ENCODE measurements at regions not wholly inside any gene's neighbourhood (a gene's known extent, or its start where the extent isn't known, plus 50 kb on each side); places are given as distances from the start of the nearest gene placed in this dataset.
"Not testable (repeated sequence)": the region's sequence is repeated elsewhere in the genome, so short reads cannot be mapped to it uniquely, and the experiment has no call there.

DNA sequence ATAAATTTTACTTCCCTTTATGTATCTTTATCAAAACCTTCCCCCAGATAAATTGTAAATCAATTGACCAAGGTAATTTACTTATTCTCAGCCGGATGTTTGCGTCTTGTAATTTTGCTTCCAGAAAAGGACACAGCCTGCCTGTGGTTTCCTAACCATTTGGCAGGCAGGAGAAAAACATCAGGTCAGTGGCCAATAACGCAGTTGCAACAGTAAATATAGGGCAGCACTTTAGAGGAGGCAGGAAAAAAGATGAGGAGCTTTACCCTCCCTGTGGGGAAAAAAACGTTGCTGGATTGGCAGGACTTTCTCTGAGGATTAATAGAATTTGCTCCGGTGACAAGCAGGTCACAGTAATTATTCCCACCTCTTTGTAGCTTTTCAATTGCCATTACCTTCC, 2618.1 kb downstream of the ARAP2 start:
- no peak for DNase-seq

DNA sequence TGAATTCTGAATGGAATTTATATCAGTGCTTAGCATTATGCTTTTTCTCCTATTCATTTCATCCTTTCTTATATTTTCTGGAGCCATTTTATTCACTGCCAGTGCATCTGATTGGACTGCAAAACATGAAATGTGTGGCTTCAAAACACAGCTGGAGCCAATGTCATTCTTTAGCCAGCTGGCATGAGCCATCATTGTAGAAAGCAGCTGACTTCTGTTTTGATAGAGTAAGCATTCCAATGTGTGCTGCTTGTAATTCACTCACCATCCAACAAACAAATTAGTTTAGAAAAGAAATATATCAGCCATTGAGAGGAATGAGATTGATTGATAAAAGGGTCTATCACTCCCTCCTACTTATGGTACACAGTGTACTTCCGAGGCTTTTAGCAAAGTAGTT, 2616.0 kb downstream of the ARAP2 start:
- no peak for DNase-seq

DNA sequence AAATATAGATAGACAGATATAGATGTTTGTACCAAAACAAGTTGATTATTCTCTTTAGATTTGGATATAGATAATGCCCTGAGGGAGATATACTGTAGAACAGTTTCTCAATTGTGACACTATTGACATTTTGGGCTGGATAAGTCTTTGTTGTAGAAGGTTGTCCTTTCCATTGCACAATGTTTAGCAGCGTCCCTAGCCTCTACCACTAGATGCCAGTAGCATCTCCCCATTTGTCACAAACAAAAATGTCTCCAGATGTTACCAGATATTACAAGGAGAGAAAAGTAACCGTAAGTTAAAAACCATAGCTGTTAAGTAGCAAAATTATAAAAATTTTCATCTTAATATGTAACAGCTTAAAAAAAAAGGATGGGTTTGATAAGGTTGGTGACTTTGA, 2595.3 kb downstream of the ARAP2 start:
- no peak for DNase-seq

DNA sequence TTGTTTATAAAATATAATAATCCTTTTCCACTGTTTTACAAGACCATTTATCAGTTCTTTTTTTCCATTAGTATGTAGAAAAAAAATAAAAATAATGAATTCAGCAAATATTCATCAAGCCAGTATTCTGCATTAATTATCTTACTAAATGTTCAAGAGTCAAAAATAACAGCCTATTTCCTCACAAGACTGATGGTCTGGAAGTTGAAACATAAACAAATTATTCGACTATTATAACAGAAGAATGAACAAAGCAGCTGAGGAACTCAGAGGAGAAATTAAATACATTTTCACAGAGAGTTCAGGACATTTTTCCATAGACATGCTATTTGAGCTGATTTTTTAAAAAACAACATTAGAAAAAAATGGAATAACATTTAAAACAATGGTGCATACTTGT, 2594.8 kb downstream of the ARAP2 start:
- no peak for DNase-seq

DNA sequence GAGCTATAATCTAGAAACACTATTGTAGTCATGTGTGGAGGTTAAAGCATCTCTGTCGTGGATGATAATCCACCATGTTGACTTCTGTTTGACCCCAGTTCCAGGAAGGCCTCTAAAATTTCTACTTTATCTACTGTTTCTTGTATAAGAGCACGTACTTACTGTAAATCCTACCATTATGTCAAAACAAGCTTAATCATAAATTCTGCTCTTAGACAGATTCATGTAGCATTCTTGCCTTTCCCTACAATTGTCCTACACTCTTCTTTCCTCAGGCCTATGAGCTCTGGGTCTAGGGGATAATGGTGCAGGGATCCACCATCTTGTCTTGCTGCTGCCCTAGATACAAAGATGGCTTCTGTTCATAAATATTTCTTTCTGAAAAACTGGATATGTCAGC, 2594.3 kb downstream of the ARAP2 start:
- DNase-seq: no peak

DNA sequence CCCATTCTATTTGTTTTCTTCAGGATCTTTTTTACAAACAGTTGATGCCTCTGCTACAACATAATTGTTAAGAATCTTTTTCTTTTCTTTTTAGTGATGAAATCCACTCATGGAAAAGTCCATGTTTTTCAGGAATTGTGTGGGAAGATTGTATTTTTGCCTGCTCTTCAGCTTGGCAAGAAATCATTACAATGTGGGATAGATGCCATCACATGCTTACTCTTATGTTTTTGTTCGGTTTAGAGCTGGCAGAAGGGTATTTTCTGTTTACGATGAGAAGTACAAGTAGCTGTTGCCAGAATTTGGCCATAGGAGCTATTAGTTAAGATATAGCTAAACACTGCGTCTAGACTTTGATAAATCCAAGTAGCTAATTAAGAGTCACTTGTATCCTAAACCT, 2585.3 kb downstream of the ARAP2 start:
- no peak for DNase-seq

DNA sequence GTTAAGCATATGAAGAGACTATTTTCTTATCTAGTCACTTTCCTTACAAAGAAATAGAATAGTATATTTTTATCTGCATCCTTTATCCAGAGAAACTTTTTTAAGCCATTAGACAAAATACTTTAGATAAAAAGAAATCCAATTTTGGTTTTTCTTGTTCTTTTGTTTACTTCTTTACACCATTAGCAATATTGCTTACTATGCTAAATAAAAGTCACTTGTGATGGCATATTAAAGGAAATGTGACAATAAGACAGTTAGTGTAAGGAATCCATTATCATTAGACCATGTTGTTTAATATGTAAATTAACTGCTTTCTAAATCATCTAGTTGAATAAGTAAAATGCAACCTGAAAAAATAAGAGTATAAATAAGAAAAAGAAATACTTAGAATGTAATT, 2582.7 kb downstream of the ARAP2 start:
- no peak for DNase-seq

DNA sequence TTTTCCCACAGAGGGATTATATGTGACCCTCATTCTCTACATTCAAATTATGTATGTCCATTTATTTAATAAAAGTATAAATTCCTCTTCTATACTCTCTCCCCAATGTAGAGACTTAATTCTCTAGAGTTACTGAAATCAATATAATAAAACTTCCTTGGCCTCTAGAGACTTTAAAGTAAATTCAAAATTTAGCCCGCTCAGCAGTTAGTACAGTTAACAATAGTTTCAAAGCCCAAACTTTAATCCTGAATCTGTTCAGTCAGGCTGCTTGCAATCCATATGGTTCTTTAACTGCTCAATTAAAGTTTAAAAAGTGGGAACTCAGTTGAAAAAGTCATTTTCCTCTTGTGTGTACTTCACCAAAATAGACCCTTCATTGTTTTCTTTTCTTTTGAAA, 2558.4 kb downstream of the ARAP2 start:
- no peak for DNase-seq

DNA sequence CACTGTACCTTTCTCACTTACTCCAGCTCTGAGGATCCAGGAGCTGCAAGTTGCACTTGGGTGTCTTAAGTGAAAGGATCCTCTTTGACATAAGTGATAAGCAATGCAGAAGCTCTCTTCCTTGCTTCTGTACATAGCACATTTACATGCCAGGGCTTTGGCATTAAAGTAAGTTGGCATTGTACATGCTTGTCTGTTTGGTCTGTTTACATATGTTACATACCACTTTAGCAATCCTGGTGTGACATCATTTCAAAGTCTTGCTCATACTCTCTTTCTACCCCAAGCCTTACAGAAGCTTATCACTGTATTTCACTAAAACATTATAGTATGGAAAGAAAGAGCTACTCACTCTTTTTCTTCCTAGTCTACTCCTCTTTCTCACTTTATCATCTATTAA, 2548.3 kb downstream of the ARAP2 start:
- DNase-seq: no peak

DNA sequence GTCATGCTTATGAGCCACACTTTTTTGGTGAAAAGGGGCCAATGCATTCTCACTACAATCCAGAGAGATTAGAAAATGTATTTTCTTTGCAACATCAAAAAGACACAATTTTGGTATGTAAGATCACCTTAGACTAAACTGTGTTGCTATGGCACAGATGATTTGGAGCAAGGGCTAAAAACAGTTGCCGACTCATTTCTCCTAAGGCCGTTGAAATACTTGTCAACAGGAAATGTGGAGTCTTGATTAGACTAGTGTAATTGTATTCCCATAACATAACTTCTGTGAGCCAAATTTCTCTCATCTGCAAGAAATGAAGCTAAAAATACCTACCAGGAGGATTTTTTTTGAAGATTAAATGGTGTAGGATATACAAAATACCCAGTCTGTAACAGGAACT, 2547.7 kb downstream of the ARAP2 start:
- no peak for DNase-seq

DNA sequence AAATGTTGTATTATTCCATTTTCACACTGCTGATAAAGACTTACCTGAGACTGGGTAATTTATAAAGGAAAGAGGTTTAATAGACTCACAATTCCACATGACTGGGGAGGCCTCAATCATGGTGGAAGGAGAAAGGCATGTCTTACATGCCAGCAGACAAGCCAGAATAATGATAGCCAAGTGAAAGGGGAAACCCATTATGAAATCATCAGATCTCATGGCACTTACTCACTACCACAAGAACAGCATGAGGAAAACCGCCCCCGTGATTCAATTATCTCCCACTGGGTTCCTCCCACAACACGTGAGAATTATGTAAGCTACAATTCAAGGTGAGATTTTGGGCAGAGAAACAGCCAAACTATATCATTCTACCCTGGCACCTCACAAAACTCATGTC, 2535.1 kb downstream of the ARAP2 start:
- DNase-seq: no peak

DNA sequence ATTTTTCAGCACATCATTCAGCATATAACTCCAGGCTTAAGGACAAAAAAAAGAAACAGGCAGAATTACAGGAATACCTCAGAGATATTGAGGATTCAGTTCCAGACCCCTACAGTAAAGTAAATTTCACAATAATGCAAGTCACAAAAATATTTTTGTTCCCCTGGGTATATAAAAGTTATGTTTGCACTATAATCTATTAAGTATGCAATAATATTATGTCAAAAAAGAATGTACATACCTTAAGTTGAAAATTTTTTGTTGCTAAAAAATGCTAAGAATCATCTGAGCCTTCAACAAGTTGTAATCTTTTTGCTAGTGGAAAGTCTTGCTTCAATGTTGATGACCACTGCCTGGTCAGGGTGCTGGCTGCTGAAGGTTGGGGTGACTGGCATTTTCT, 2532.5 kb downstream of the ARAP2 start:
- no peak for DNase-seq

DNA sequence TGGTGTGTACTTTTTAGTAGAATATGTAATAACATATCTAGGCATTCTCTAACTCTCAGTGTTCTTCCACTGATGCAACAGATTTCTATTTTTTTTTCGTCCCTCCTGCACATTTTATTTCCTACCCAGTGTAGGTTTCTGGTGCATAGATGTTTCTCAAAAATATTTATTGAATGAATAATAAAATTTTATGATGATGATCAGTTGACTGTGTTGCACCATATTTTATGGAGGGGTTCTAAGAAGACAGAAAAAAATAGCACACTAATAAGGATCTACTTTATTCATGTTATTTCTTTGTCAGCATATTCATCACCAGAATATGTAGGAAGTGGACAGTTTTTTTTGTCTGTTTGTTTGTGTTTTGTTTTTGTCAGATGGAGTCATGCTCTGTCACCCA, 2529.3 kb downstream of the ARAP2 start:
- DNase-seq: no peak

DNA sequence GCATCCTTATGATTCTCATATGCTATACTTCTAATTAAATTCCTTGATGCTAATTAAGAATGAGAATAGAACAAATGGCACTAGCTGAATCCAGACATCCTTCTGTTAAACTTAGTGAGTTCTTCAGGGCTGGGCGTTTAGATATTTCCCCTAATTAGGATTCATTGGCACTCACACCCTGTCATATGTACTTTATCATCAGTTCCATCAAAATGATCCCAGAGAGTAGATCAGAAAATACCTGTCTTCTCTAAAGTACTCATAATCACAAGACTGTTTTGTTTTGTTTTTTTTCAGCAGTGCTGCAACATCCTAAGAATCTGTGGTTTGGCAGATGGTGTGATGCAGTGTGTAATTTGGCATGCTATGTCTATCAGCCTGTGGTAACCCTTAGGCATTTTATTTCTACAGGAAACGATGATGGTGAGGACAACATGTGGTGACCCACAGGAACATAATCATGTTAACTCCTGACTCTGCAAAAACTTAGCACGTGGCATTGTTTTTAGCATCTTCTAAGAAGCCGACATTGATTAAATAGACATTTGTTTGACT, 2528.4 kb downstream of the ARAP2 start:
- no peak for DNase-seq

DNA sequence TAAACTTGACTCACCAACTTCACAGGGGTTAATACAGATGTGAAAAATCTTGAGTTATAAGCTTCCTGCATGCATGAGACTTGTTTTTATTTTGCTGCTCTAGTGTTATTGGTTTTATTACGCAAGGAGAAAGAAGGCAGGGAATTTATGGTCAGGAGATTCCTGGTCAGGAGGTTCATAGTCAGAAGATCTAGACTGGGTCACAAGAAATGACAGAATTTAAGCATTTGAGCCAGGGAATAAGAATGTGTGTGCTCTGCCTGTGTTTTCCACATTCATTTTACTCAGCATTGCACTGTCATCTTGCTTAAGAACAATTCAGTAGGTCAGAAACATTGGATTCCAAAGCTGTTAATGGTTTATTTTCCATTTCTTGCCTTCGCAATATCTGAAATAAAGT, 2522.1 kb downstream of the ARAP2 start:
- DNase-seq: no peak

DNA sequence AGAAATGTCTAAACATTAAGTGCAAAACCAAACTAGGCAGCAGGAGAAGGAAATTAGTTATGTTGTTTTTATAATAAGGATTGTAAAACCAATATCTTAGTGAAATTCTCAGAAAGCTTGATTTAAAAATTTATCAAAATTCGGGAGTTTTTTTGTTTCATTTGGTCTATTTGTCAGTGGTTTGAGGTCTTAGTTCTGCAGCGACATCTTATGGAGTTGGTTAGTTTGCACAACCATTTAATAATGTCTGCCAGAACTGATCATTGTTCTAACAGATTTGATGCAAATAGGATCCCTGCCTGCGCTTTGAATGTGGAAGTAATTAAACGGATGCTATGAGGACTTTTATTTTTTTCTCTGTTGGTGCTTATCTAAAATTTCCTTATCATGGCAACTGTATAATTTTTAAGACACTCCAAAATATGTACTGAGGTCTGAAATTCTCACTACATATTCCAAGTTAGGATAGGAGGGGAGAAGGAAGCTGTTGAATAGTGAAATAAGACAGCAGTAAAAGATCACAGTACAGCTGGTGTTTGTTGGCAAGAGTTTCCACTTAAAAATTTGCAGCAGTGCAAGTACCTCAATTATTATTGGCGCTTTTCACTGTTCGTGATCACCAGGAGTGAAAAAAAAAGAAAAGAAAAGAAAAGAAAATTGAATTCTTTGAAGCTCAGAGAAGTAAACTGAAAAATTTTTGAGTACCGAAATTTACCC, 2521.4 kb downstream of the ARAP2 start:
- no peak for DNase-seq

DNA sequence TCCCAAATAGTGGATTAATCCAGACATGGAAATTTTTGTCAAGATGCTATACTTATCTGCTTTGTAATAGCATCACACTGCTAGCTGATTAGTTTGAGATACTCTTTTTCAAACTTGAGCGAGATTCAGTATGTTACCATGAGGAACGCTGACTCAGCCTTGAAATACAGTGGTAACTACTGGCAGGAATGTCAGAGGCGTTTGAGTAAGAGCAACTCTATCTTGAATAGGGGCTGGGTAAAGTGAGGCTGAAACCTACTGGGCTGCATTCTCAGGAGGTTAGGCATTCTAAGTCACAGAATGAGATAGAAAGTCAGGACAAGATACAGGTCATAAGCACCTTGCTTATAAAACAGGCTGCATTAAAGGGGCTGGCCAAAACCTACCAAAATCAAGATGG, 2519.6 kb downstream of the ARAP2 start:
- no peak for DNase-seq

DNA sequence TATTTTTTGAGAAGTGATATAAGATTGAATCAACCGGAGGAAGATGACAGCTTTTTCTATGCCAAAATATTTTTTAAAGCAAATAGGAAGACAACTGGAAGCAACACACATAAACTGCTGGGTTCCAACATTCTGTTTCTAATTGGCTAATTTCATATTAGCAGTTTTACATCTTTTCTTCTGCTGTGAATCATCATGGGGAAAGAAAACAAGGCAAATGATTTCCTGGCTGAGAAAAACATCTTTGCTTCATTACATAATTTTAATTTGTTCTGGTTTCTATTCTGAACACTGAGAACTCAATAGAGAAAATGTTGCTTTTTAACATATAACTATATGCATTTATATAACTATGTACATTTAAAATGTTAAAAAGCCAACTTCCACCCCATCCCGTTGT, 2518.5 kb downstream of the ARAP2 start:
- DNase-seq: no peak

DNA sequence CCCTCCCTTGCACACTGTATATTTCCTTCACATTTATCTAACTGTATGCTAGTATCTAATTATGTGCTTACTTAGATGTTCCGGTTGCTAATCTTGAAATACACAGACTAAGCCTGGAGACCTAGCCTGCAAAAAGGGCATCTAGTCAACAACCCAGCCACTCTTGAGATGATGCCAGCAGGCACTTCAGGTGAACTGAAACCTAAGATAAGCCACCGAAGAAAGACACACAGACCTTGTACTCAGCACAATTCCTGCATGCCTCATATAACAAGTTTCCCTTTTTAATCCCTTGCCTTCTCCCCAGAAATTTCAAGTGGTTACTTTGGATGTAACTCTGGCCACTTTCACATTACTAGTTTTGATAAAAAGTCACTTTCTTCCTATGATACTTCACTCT, 2506.6 kb downstream of the ARAP2 start:
- no peak for DNase-seq

DNA sequence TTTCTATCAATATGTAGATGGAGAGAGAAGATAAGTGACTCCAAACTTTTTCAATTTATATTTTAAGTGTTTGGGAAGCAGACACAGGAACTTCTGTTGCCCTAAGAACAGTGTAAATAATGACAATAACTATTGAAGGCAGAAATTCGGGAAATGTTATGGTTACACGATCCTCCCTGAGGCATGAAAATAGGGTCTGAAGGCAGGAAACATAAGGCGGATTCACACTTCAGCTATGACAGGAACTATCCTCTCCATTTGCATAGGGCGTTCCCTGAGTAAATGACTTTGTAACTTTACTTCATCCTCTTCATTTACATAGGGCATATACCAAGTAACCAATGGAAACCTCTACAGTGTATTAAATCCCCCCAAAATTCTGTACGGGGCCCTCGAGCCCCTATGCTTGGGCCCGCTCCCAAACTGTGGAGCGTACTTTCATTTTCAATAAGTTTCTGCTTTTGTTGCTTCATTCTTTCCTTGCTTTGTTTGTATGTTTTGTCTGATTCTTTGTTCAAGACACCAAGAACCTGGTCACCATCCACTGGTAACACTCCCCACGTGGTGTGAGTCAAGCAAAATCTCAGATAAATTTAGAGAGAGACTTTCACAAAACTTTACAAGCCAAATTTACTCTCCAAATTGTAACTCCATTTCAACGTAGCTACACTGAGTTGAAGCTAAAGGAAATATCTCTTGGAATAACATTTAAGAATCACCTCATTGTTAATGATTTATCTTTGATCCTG, 2504.3 kb downstream of the ARAP2 start:
- DNase-seq: no peak

DNA sequence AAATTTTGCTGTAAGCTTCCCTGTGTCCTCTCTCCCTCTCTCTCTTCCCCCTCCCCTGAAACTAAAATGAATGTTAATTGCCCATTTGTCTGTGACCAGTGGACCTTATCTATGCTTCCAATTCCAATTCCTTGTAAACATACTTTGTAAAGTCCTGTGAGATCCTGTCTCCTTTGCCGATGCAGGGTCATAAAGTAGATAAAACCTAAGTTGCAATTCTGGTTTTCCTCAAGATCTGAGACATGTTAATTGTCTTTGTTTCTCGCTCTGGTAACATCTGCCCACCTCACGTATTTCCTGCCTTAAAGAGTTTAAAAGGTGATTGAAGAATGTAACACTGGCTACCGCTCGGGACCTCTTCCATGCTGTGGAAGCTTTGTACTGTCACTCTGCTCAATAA, 2503.4 kb downstream of the ARAP2 start:
- not testable (repeated sequence) for DNase-seq

DNA sequence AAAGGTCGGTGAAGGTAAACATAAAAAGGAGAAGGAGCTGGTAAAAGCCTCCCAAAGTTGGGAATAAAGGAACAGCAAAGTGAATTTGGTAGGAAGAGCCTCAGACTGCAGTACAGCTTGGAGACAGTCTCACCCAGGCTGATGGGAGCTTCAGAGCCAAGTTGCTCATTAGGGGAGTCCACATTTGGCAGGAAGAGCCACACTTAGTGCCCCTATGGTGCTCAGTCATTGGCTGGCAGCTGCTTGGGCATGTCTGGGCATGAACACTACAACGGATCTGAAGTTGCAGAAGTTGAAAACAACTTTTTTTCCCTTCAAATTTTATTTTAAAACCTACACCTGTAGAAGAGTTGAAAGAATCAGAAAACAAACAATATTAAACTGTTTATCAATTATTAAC, 2497.3 kb downstream of the ARAP2 start:
- peak; percentile 0 for DNase-seq

DNA sequence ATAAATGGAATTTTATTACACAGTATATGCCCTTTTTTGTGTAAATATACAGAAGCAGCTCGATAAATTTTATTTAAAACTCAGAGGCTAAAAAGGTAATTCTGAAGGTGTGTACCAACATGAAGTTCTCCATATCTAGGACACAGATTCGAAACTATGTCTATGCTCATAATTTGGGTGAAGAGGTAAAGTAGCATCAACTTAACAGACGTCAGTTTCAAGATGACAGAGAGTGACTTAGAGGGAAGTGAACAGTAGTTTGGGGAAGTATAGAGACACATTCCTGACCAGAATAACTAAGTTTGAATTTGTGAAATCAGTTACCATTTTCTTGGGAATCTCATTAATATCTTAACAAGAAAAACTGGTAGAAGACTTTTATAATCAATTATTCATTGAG, 2493.3 kb downstream of the ARAP2 start:
- no peak for DNase-seq

DNA sequence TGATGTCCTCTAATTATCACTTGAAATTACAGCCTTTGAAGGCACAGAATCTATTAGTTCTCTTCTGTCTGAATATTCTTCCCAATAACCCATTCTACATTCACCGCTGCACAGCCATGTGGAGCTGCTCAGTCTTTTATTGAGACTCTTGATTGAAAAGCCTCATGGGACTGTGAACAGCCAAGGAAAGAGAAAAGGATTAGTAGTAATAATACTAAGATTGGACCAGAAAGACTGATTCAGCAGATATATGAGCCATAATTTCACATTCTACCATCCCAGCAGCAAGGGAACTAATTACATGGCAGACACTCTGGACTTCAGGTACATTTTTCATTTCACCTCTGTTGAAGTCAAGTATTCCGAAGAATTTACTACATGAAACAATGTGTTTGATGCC, 2471.7 kb downstream of the ARAP2 start:
- no peak for DNase-seq

Measured in activated CD4-positive, alpha-beta T cell treated with anti-CD3 and anti-CD28 coated beads, Interleukin-10, Interleukin-2, amounts not matched to agents 100 ng/mL and 50 ng/mL, durations not matched to agents 16 hours and 8 hours (primary cell).